RWPE2 (cell line): ENCODE measurements at regions not wholly inside any gene's neighbourhood (a gene's known extent, or its start where the extent isn't known, plus 50 kb on each side); places are given as distances from the start of the nearest gene placed in this dataset.

Experiments used
- ATAC-seq: fragments of 200-7000 bp; cut with Tn5 transposase; 3 replicates; pipeline ENCODE4 v1.9.1; 2021; ENCODE audit warnings: low read depth
- DNase-seq: peaks from one replicate; pipeline ENCODE4 v3.0.0-alpha.2; 2020; ENCODE audit warnings: low spot score
- H3K27ac ChIP-seq: fragments of 450-650 bp; 2 replicates; pipeline ENCODE4 v1.5.1; 2017; ENCODE audit warnings: mild to moderate bottlenecking; ENCODE audit not compliant: poor library complexity, severe bottlenecking
- H3K27me3 ChIP-seq: fragments of 250-450 bp; sonication (Bioruptor Pico); 2 replicates; pipeline ENCODE4 v1.5.1; 2021; ENCODE audit warnings: mild to moderate bottlenecking, moderate library complexity; ENCODE audit not compliant: insufficient read depth, poor library complexity, severe bottlenecking
- H3K36me3 ChIP-seq: fragments of 250-450 bp; sonication (Bioruptor Pico); 2 replicates; pipeline ENCODE4 v1.5.1; 2020; ENCODE audit warnings: low read depth, mild to moderate bottlenecking, moderate library complexity
- H3K4me1 ChIP-seq: fragments of 250-450 bp; sonication (Bioruptor Pico); 2 replicates; pipeline ENCODE4 v1.5.1; 2021; ENCODE audit warnings: mild to moderate bottlenecking, moderate library complexity; ENCODE audit not compliant: insufficient read depth, poor library complexity, severe bottlenecking
- H3K4me3 ChIP-seq: fragments of 250-450 bp; sonication (Bioruptor Pico); 2 replicates; pipeline ENCODE4 v1.5.1; 2021; ENCODE audit warnings: mild to moderate bottlenecking, moderate library complexity; ENCODE audit not compliant: severe bottlenecking
- H3K9me3 ChIP-seq: fragments of 250-450 bp; sonication (Bioruptor Pico); 2 replicates; pipeline ENCODE4 v1.5.1; 2021; ENCODE audit warnings: mild to moderate bottlenecking, moderate library complexity; ENCODE audit not compliant: severe bottlenecking
- CTCF ChIP-seq: fragments of 450-650 bp; IDR thresholded peaks from one replicate; pipeline ENCODE4 v1.5.1; 2017; ENCODE audit warnings: mild to moderate bottlenecking, moderate library complexity; ENCODE audit not compliant: poor library complexity, severe bottlenecking

GRCh38 chr1:4518621-4519020 is 135.8 kb upstream of the AJAP1 start:
- ATAC-seq (no peak), DNase-seq (no peak)
- Histone ChIP-seq H3K27me3 (no peaks in the 10 kb centered on the region), H3K4me3 (no peak overlapping the region), H3K9me3 (no peaks in the 10 kb centered on the region), H3K27ac (no peak overlapping the region), H3K4me1 (no peaks in the 10 kb centered on the region), H3K36me3 (no peaks in the 10 kb centered on the region)
- no peak for TF ChIP-seq CTCF

- ATAC-seq (no peak), DNase-seq (no peak)
- TF ChIP-seq CTCF, result no peak
- no peaks in the 10 kb centered on the region for H3K27me3 ChIP-seq
- H3K4me1 ChIP-seq, result no peaks in the 10 kb centered on the region
- no peaks in the 10 kb centered on the region for H3K9me3 ChIP-seq
- no peaks in the 10 kb centered on the region for H3K36me3 ChIP-seq
- H3K4me3 ChIP-seq, result no peak overlapping the region
- no peak overlapping the region for H3K27ac ChIP-seq
Measured at GRCh38 chr1:4519954-4520353, 134.5 kb upstream of the AJAP1 start.

GRCh38 chr1:4523551-4523950 is 130.9 kb upstream of the AJAP1 start:
- H3K9me3 ChIP-seq, result no peaks in the 10 kb centered on the region
- no peaks in the 10 kb centered on the region for H3K4me1 ChIP-seq
- H3K4me3 ChIP-seq, result no peak overlapping the region
- no peaks in the 10 kb centered on the region for H3K36me3 ChIP-seq
- ATAC-seq, result no peak
- H3K27me3 ChIP-seq, result peaks cover 16% of the 10 kb centered on the region
- DNase-seq, result no peak
- no peak for TF ChIP-seq CTCF
- H3K27ac ChIP-seq, result no peak overlapping the region

- H3K27me3 ChIP-seq, result peaks cover 18% of the 10 kb centered on the region
- no peak overlapping the region for H3K4me3 ChIP-seq
- ATAC-seq (no peak), DNase-seq (no peak)
- H3K27ac ChIP-seq, result no peak overlapping the region
- no peak for TF ChIP-seq CTCF
- no peaks in the 10 kb centered on the region for H3K9me3 ChIP-seq
- H3K36me3 ChIP-seq, result no peaks in the 10 kb centered on the region
- no peaks in the 10 kb centered on the region for H3K4me1 ChIP-seq
Measured at GRCh38 chr1:4526747-4527146, 127.7 kb upstream of the AJAP1 start.

- Histone ChIP-seq H3K4me1 (no peaks in the 10 kb centered on the region), H3K27me3 (peaks cover 18% of the 10 kb centered on the region), H3K27ac (no peak overlapping the region), H3K9me3 (no peaks in the 10 kb centered on the region), H3K36me3 (no peaks in the 10 kb centered on the region), H3K4me3 (no peak overlapping the region)
- ATAC-seq (no peak), DNase-seq (no peak)
- TF ChIP-seq CTCF, result no peak
Measured at GRCh38 chr1:4527819-4528218, 126.6 kb upstream of the AJAP1 start.
